ENCODE measurements at regions not wholly inside any gene's neighbourhood (a gene's known extent, or its start where the extent isn't known, plus 50 kb on each side); places are given as distances from the start of the nearest gene placed in this dataset.

DNA sequence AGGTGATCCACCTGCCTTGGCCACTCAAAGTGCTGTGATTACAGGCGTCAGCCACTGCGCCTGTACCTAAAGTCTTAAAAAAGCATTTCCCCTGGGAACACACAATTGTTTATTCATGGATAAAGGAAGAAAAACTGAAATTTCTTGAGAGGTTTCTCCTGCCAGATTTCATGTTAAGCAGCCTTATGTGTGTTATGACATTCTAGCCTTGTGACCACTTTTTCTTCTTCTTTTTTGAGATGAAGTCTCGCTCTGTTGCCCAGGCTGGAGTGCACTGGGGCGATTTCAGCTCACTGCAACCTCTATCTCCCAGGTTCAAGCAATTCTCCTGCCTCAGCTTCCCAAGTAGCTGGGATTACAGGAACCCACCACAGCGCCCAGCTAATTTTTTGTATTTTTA, 57.8 kb upstream of the PLAC8 start:
- 89 to 93% methylated on average over 5 of the region's 5 CpGs for WGBS, 2 donors
- ATAC-seq (no peak), DNase-seq (no peak), FAIRE-seq (no peak)
- Histone ChIP-seq H3K4me1 (no peaks in the 10 kb centered on the region), H3K27me3 (no peaks in the 10 kb centered on the region), H3K36me3 (no peaks in the 10 kb centered on the region), H3K4me3 (no peak overlapping the region), H3K27ac (no peak overlapping the region), H3K9me3 (no peaks in the 10 kb centered on the region)
- TF ChIP-seq, protein P1, sequence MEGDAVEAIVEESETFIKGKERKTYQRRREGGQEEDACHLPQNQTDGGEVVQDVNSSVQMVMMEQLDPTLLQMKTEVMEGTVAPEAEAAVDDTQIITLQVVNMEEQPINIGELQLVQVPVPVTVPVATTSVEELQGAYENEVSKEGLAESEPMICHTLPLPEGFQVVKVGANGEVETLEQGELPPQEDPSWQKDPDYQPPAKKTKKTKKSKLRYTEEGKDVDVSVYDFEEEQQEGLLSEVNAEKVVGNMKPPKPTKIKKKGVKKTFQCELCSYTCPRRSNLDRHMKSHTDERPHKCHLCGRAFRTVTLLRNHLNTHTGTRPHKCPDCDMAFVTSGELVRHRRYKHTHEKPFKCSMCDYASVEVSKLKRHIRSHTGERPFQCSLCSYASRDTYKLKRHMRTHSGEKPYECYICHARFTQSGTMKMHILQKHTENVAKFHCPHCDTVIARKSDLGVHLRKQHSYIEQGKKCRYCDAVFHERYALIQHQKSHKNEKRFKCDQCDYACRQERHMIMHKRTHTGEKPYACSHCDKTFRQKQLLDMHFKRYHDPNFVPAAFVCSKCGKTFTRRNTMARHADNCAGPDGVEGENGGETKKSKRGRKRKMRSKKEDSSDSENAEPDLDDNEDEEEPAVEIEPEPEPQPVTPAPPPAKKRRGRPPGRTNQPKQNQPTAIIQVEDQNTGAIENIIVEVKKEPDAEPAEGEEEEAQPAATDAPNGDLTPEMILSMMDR (IDR thresholded peaks at IDR 0.05) = no peak
- intact Hi-C loops (cut with DNase I) = no loop called here

DNA sequence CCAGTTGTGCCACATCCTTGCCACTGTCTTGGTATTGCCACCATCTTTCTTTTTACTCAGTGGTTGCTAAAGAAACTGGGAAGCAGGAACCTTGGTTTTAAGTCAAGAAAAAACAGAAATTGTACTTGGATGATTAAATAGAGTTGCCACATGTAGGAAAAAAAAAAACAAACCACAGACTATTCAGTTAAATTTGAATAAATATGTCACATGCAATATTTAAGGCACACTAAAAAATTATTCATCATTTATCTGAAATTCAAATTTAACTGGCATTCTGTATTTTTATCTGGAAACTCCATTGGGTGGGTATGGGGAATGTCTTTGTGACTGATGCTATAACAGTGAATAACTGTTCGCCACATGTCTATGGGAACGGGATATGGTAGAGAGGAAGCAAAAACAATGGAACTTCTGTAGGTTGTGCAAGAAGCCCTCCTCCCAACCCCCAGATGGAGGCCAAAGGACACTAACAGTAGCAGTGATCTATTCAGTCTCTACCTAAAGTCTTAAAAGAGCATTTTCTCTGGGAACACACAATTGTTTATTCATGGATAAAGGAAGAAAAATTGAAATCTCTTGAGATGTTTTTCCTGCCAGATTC, 57.0 kb upstream of the PLAC8 start:
- no peak for FAIRE-seq
- no peaks in the 10 kb centered on the region for H3K4me1 ChIP-seq
- H3K4me3 ChIP-seq = no peak overlapping the region
- intact Hi-C loops (cut with DNase I) = no loop called here
- no peak for ATAC-seq
- TF ChIP-seq, protein P1 (IDR thresholded peaks at IDR 0.05) = no peak
- 78 to 80% methylated on average over 2 of the region's 2 CpGs for WGBS, 2 donors
- no peaks in the 10 kb centered on the region for H3K9me3 ChIP-seq
- no peak for DNase-seq
- no peak overlapping the region for H3K27ac ChIP-seq
- no peaks in the 10 kb centered on the region for H3K27me3 ChIP-seq
- no peaks in the 10 kb centered on the region for H3K36me3 ChIP-seq

DNA sequence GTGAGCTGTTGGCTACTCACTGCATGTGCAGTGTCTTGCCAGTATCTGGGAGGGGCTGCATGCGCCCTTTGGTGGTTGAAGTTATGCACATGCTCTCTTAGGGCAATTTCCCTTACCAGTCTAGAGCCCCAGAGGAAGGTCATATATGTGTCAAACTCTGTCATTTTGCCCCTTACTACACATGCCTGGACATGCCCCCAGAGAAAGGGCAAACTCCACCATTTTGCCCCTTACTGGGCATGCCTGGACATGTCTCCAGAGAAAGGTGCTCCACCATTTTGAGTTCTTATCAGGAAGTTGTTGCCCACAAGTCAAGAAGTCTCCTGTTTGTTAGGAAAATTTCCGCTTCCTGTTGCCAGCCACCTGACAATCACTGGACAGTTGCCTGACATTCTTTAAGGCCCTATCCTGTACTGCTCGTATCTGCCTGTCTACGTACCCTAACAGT, 56.4 kb upstream of the PLAC8 start:
- Histone ChIP-seq H3K36me3 (no peaks in the 10 kb centered on the region), H3K4me1 (no peaks in the 10 kb centered on the region), H3K27me3 (no peaks in the 10 kb centered on the region), H3K4me3 (no peak overlapping the region), H3K9me3 (no peaks in the 10 kb centered on the region), H3K27ac (no peak overlapping the region)
- FAIRE-seq = no peak
- no peak for DNase-seq
- ATAC-seq = no peak
- TF ChIP-seq, protein P1 (IDR thresholded peaks at IDR 0.05) = no peak
- WGBS, 2 donors = 67 to 70% methylated on average over 4 of the region's 4 CpGs
- intact Hi-C loops (cut with DNase I) = no loop called here
